Gastroesophageal sphincter (tissue), 3 donors: ENCODE measurements at regions not wholly inside any gene's neighbourhood (a gene's known extent, or its start where the extent isn't known, plus 50 kb on each side); places are given as distances from the start of the nearest gene placed in this dataset.

Experiments
- CTCF ChIP-seq, 4 experiments: fragments of 200-600 bp in 2 of 4; fragments of 450-650 bp in 2 of 4; sonication (generic) in 1 of 4; IDR thresholded peaks; one replicate each; pipeline ENCODE4 v1.5.1; 2017 to 2019; ENCODE audit warnings: antibody characterized with exemption in 4 of 4, mild to moderate bottlenecking in 2 of 4, moderate library complexity in 2 of 4
- POLR2A ChIP-seq, 2 donors: fragments of 450-650 bp; IDR thresholded peaks; one replicate each; pipeline ENCODE4 v1.6.1; 2017; ENCODE audit warnings: antibody characterized with exemption in 2 of 2, mild to moderate bottlenecking in 2 of 2, moderate library complexity in 1 of 2

- TF ChIP-seq CTCF (IDR thresholded peaks at IDR 0.05) = no peak
- no peak for TF ChIP-seq POLR2A (IDR thresholded peaks at IDR 0.05)
These were observed 147.6 kb upstream of the ATP6AP2 start for GRCh38 chrX:40433160-40433559.
